Adrenal gland (tissue), 9 donors: ENCODE measurements at regions not wholly inside any gene's neighbourhood (a gene's known extent, or its start where the extent isn't known, plus 50 kb on each side); places are given as distances from the start of the nearest gene placed in this dataset.

Source experiments
- DNase-seq, 7 donors: peaks; one replicate each; pipeline ENCODE4 v3.0.0-alpha.2; 2019 to 2020
- H3K27ac ChIP-seq, 5 donors: fragments of 200-600 bp; sonication (generic) in 4 of 5; 1 replicate in 3 of 5; 2 replicates in 2 of 5; pipeline versions ENCODE4 v1.5.1 to v1.8.0; 2016 to 2020; ENCODE audit warnings: mild to moderate bottlenecking in 1 of 5
- H3K27me3 ChIP-seq: fragments of 200-600 bp; 2 replicates; pipeline ENCODE4 v1.8.0; 2021
- H3K36me3 ChIP-seq, 2 donors: fragments of 200-600 bp; replicated peaks in 1 of 2; 1 replicate in 1 of 2; 2 replicates in 1 of 2; pipeline versions ENCODE4 v1.5.1 to v1.8.0; 2018 to 2022
- H3K4me1 ChIP-seq, 2 donors: fragments of 200-600 bp; replicated peaks in 1 of 2; 1 replicate in 1 of 2; 2 replicates in 1 of 2; pipeline versions ENCODE4 v1.5.1 to v1.8.0; 2018 to 2021
- H3K4me3 ChIP-seq, 4 donors: fragments of 200-600 bp; sonication (generic) in 3 of 4; one replicate each; pipeline ENCODE4 v1.5.1; 2016 to 2018
- H3K9me3 ChIP-seq, 3 donors: fragments of 200-600 bp; sonication (generic) in 1 of 3; replicated peaks in 1 of 3; 1 replicate in 2 of 3; 2 replicates in 1 of 3; pipeline versions ENCODE4 v1.5.1 to v1.8.0; 2016 to 2021
- CTCF ChIP-seq, 6 experiments: fragments of 450-650 bp in 4 of 6; fragments of 200-600 bp in 2 of 6; sonication (generic) in 1 of 6; IDR thresholded peaks; 1 replicate in 5 of 6; 2 replicates in 1 of 6; pipeline versions ENCODE4 v1.5.1 to v1.8.0; 2016 to 2021; ENCODE audit warnings: antibody characterized with exemption in 6 of 6, mild to moderate bottlenecking in 2 of 6, moderate library complexity in 1 of 6
- POLR2A ChIP-seq, 2 donors: fragments of 450-650 bp; IDR thresholded peaks; one replicate each; pipeline ENCODE4 v1.6.1; 2017; ENCODE audit warnings: antibody characterized with exemption in 2 of 2, mild to moderate bottlenecking in 2 of 2, moderate library complexity in 1 of 2
- WGBS, 4 donors: extraction: QIAGEN DNeasy Blood & Tissue Kit in 2 of 4; methylation state at CpG; one replicate each; pipeline versions ENCODE4 v1.1.5 to v1.1.7; 2013 to 2017; 5-methylcytosine and 5-hydroxymethylcytosine counted together
- intact Hi-C, 2 donors: fragments of 100-400 bp; cut with DNase I; formaldehyde crosslinking; loops; one replicate each; pipeline versions ENCODE4 v1.14.1 to v1.15.0; 2022 to 2023
- donor health status: healthy with polysubstance abuse.
- donor health status: Bipolar disorder and iron deficiency.
- donor health status: DM: yes; HTN: yes; CAD: no.
- donor health status: DM: no; HTN: no; CAD: no.
- donor health status: DM: no; HTN: no; CAD: no.

DNA sequence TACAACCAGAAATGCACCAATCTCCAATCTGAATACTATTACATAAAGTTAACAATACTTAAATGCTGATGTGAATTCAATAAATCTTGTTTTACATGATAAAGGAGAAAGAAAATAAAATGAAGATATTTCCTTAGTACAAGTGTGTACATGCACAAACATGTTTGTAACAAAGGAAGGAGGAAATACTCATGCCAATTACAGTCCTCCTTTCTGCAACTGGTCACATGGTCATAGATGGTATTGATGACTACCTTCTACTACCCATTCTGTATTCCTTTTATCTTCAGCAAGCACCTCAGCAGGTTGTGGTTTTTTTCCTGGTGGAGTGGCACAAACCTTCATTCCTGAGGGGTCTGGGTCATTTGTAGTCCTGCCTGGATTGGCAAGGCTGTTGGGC lies 214.2 kb upstream of the GUCY1A2 start:
- TF ChIP-seq CTCF (IDR thresholded peaks at IDR 0.05) (no peak), POLR2A (IDR thresholded peaks at IDR 0.05) (no peak)
- Histone ChIP-seq H3K27ac (no peak overlapping the region), H3K36me3 (no peaks in the 10 kb centered on the region), H3K27me3 (no peaks in the 10 kb centered on the region), H3K4me1 (no peaks in the 10 kb centered on the region), H3K9me3 (peaks cover 0 to 4% (median 0%) of the 10 kb centered on the region in 3 donors), H3K4me3 (no peak overlapping the region)
- no peak for DNase-seq
- intact Hi-C loops = no loop called here

GRCh38 chr11:107224836-107225235 lies 206.6 kb upstream of the GUCY1A2 start:
- Histone ChIP-seq H3K27me3 (no peaks in the 10 kb centered on the region), H3K4me3 (no peak overlapping the region), H3K9me3 (no peaks in the 10 kb centered on the region), H3K36me3 (no peaks in the 10 kb centered on the region), H3K27ac (no peak overlapping the region), H3K4me1 (no peaks in the 10 kb centered on the region)
- DNase-seq = no peak
- no peak for TF ChIP-seq CTCF (IDR thresholded peaks at IDR 0.05)
- TF ChIP-seq POLR2A (IDR thresholded peaks at IDR 0.05) = no peak
- intact Hi-C loops = no loop called here

GRCh38 chr11:107222916-107223460 lies 204.7 kb upstream of the GUCY1A2 start:
- no peak overlapping the region for H3K4me3 ChIP-seq
- TF ChIP-seq POLR2A (IDR thresholded peaks at IDR 0.05) (no peak), CTCF (IDR thresholded peaks at IDR 0.05) (no peak)
- H3K4me1 ChIP-seq = peaks cover 6 to 13% of the 10 kb centered on the region in 2 donors
- intact Hi-C loops = no loop called here
- H3K27ac ChIP-seq = no peak overlapping the region
- DNase-seq = no peak
- no peaks in the 10 kb centered on the region for H3K9me3 ChIP-seq
- H3K27me3 ChIP-seq = no peaks in the 10 kb centered on the region
- no peaks in the 10 kb centered on the region for H3K36me3 ChIP-seq
- WGBS, 4 donors = 76 to 93% (median 76%) methylated on average over 5 of the region's 5 CpGs

GRCh38 chr11:107222431-107222830 lies 204.2 kb upstream of the GUCY1A2 start:
- WGBS, 4 donors = 89 to 93% (median 91%) methylated on average over 2 of the region's 2 CpGs
- H3K4me3 ChIP-seq = no peak overlapping the region
- H3K4me1 ChIP-seq = peaks cover 6 to 13% of the 10 kb centered on the region in 2 donors
- intact Hi-C loops = no loop called here
- no peak for DNase-seq
- H3K27me3 ChIP-seq = no peaks in the 10 kb centered on the region
- no peaks in the 10 kb centered on the region for H3K9me3 ChIP-seq
- H3K36me3 ChIP-seq = no peaks in the 10 kb centered on the region
- H3K27ac ChIP-seq = no peak overlapping the region
- TF ChIP-seq CTCF (IDR thresholded peaks at IDR 0.05) = no peak
- TF ChIP-seq POLR2A (IDR thresholded peaks at IDR 0.05) = no peak
